Endodermal cell (in vitro differentiated cells): ENCODE measurements at regions not wholly inside any gene's neighbourhood (a gene's known extent, or its start where the extent isn't known, plus 50 kb on each side); places are given as distances from the start of the nearest gene placed in this dataset.

Experiments used
- DNase-seq: peaks from one replicate; pipeline ENCODE4 v3.0.0-alpha.2; 2017
- H3K27ac ChIP-seq: 2 replicates; pipeline ENCODE4 v1.5.1; 2013; ENCODE audit warnings: mild to moderate bottlenecking, low read depth, low read length, moderate library complexity
- H3K27me3 ChIP-seq: 2 replicates; pipeline ENCODE4 v1.6.1; 2013; ENCODE audit warnings: mild to moderate bottlenecking, low read length, moderate library complexity; ENCODE audit not compliant: insufficient read depth, control insufficient read depth, poor library complexity, severe bottlenecking
- H3K36me3 ChIP-seq: 2 replicates; pipeline ENCODE4 v1.7.0; 2013; ENCODE audit warnings: mild to moderate bottlenecking, low read length, moderate library complexity; ENCODE audit not compliant: control insufficient read depth, insufficient read depth
- H3K4me1 ChIP-seq: one replicate; pipeline ENCODE4 v1.7.0; 2013; ENCODE audit warnings: low read length; ENCODE audit not compliant: control insufficient read depth, insufficient read depth
- H3K4me3 ChIP-seq: 2 replicates; pipeline ENCODE4 v1.5.1; 2013; ENCODE audit warnings: mild to moderate bottlenecking, low read length, moderate library complexity
- H3K9ac ChIP-seq: 2 replicates; pipeline ENCODE4 v1.6.1; 2013; ENCODE audit warnings: mild to moderate bottlenecking, low read length, moderate library complexity; ENCODE audit not compliant: poor library complexity, severe bottlenecking; ENCODE audit errors: extremely low read depth
- H3K9me3 ChIP-seq: 2 replicates; pipeline ENCODE4 v1.6.1; 2013; ENCODE audit warnings: mild to moderate bottlenecking, low read length, moderate library complexity; ENCODE audit not compliant: control insufficient read depth
- H3K27ac Mint-ChIP-seq: 2 replicates; pipeline ENCODE4 v1.8.0; 2020; ENCODE audit warnings: mixed read lengths
- H3K27me3 Mint-ChIP-seq: 2 replicates; pipeline ENCODE4 v1.8.0; 2021; ENCODE audit warnings: mild to moderate bottlenecking, mixed read lengths; ENCODE audit not compliant: insufficient read depth
- H3K36me3 Mint-ChIP-seq: 2 replicates; pipeline ENCODE4 v1.8.0; 2020; ENCODE audit warnings: low read depth, mixed read lengths
- H3K4me1 Mint-ChIP-seq: 2 replicates; pipeline ENCODE4 v1.8.0; 2020; ENCODE audit warnings: mixed read lengths
- H3K4me3 Mint-ChIP-seq: 2 replicates; pipeline ENCODE4 v1.8.0; 2020; ENCODE audit warnings: mild to moderate bottlenecking, moderate library complexity, mixed read lengths
- H3K9me3 Mint-ChIP-seq: 2 replicates; pipeline ENCODE4 v1.8.0; 2020; ENCODE audit warnings: mild to moderate bottlenecking, mixed read lengths
- CTCF ChIP-seq: fragments of 200-600 bp; sonication (generic); conservative IDR thresholded peaks from 2 replicates; pipeline ENCODE4 v1.5.0; 2021; ENCODE audit warnings: antibody characterized with exemption, mild to moderate bottlenecking
- WGBS, 2 experiments: methylation state at CpG; one replicate each; pipeline versions ENCODE4 v1.1.5 to v1.1.7; 2013; ENCODE audit warnings: missing lambda C conversion rate in 2 of 2, mixed read lengths in 1 of 2; ENCODE audit not compliant: insufficient coverage in 1 of 2, insufficient read length in 1 of 2; 5-methylcytosine and 5-hydroxymethylcytosine counted together

- Histone ChIP-seq H3K27ac (no peak overlapping the region), H3K4me3 (no peak overlapping the region), H3K4me1 (no peaks in the 10 kb centered on the region), H3K36me3 (no peaks in the 10 kb centered on the region), H3K27me3 (no peaks in the 10 kb centered on the region), H3K9ac (no peak overlapping the region), H3K9me3 (no peaks in the 10 kb centered on the region)
- no peaks in the 10 kb centered on the region for H3K36me3 Mint-ChIP-seq
- H3K27me3 Mint-ChIP-seq = peaks cover 5% of the 10 kb centered on the region
- peaks cover 18% of the 10 kb centered on the region for H3K4me1 Mint-ChIP-seq
- H3K4me3 Mint-ChIP-seq = no peak overlapping the region
- WGBS, 2 experiments = 94 to 95% methylated on average over 8 to 14 of the region's 14 CpGs
- no peak for DNase-seq
- no peaks in the 10 kb centered on the region for H3K9me3 Mint-ChIP-seq
- no peak for TF ChIP-seq CTCF
- no peak overlapping the region for H3K27ac Mint-ChIP-seq
Measured at GRCh38 chr10:131653140-131653539, 247.7 kb upstream of the PPP2R2D start.

GRCh38 chr10:131653554-131654470 lies 247.0 kb upstream of the PPP2R2D start:
- Histone ChIP-seq H3K9ac (no peak overlapping the region), H3K9me3 (no peaks in the 10 kb centered on the region), H3K27me3 (no peaks in the 10 kb centered on the region), H3K4me3 (no peak overlapping the region), H3K36me3 (no peaks in the 10 kb centered on the region), H3K27ac (no peak overlapping the region), H3K4me1 (no peaks in the 10 kb centered on the region)
- Mint-ChIP-seq H3K4me3 (no peak overlapping the region), H3K9me3 (no peaks in the 10 kb centered on the region), H3K27me3 (peaks cover 5% of the 10 kb centered on the region), H3K27ac (no peak overlapping the region), H3K4me1 (peaks cover 18% of the 10 kb centered on the region), H3K36me3 (no peaks in the 10 kb centered on the region)
- no peak for DNase-seq
- TF ChIP-seq CTCF = no peak
- WGBS, 2 experiments = 91 to 100% methylated on average over 2 to 13 of the region's 13 CpGs

DNA sequence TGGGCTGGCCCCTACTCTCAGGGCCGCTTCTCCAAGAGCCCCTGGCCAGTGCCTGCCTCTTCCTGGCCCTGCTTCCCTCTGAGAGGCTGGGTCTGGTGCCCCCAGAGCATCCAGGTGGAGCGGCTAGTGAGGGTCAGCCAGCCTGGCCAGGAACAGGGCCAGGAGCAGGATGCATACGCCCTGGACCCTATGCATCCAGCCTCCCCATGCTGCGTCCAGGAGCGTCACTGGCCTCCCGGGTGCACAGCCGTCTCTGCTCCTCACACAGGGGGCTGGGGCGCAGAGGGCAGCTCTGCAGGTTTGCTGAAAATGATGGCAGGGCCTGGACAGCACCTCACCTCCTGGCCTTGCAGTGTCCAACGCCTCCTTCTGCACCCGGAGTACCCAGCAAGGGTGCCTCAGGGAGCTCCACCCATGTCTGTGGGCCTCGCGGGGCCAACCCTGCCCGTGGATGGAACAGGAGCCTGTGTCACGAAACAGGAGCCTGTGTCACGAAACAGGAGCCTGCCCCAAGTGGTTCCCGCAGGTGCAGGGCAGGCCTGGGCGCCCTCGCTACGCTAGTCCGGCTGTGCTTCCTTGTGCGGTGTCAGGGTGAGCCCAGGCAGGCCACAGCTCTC lies 246.2 kb upstream of the PPP2R2D start:
- Mint-ChIP-seq H3K36me3 (no peaks in the 10 kb centered on the region), H3K27me3 (peaks cover 5% of the 10 kb centered on the region), H3K9me3 (no peaks in the 10 kb centered on the region), H3K4me1 (peaks cover 13% of the 10 kb centered on the region), H3K4me3 (no peak overlapping the region), H3K27ac (no peak overlapping the region)
- WGBS, 2 experiments = 84 to 89% methylated on average over 14 to 21 of the region's 21 CpGs
- Histone ChIP-seq H3K27me3 (no peaks in the 10 kb centered on the region), H3K4me3 (no peak overlapping the region), H3K4me1 (no peaks in the 10 kb centered on the region), H3K27ac (no peak overlapping the region), H3K9me3 (no peaks in the 10 kb centered on the region), H3K36me3 (no peaks in the 10 kb centered on the region), H3K9ac (no peak overlapping the region)
- TF ChIP-seq CTCF = no peak
- no peak for DNase-seq
